Prostate gland (tissue), 2 donors: ENCODE measurements at regions not wholly inside any gene's neighbourhood (a gene's known extent, or its start where the extent isn't known, plus 50 kb on each side); places are given as distances from the start of the nearest gene placed in this dataset.
"Not testable (repeated sequence)": the region's sequence is repeated elsewhere in the genome, so short reads cannot be mapped to it uniquely, and the experiment has no call there.

Source experiments
- POLR2A ChIP-seq: fragments of 450-650 bp; IDR thresholded peaks from one replicate; pipeline ENCODE4 v1.6.1; 2016; ENCODE audit warnings: antibody characterized with exemption, mild to moderate bottlenecking
- POLR2AphosphoS5 ChIP-seq: sonication (generic); formaldehyde crosslinking; IDR thresholded peaks from one replicate; pipeline ENCODE4 v1.6.1; 2017; ENCODE audit warnings: antibody characterized with exemption
- TF ChIP-seq, protein P1 (sequence below), 4 experiments: fragments of 200-600 bp in 2 of 4; fragments of 450-650 bp in 2 of 4; sonication (generic) in 2 of 4; IDR thresholded peaks; 1 replicate in 3 of 4; 2 replicates in 1 of 4; pipeline ENCODE4 v1.5.1; 2016 to 2019; ENCODE audit warnings: antibody characterized with exemption in 4 of 4, mild to moderate bottlenecking in 2 of 4, moderate library complexity in 2 of 4

DNA sequence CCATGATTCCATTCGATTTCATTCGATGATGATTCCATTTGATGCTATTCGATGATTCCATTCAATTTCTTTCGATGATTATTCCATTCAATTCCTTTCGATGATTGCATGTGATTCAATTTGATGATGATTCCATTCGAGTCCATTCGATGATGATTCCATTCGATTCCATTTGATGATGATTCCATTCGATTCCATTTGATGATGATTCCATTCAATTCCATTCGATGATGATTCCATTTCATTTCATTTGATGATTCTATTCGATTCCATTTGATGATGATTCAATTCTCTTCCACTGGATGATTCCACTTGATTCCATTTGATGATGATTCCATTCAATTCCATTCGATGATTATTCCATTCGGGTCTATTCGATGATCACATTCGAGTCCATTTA is 1094.1 kb downstream of the RPIA start:
- TF ChIP-seq, protein P1, sequence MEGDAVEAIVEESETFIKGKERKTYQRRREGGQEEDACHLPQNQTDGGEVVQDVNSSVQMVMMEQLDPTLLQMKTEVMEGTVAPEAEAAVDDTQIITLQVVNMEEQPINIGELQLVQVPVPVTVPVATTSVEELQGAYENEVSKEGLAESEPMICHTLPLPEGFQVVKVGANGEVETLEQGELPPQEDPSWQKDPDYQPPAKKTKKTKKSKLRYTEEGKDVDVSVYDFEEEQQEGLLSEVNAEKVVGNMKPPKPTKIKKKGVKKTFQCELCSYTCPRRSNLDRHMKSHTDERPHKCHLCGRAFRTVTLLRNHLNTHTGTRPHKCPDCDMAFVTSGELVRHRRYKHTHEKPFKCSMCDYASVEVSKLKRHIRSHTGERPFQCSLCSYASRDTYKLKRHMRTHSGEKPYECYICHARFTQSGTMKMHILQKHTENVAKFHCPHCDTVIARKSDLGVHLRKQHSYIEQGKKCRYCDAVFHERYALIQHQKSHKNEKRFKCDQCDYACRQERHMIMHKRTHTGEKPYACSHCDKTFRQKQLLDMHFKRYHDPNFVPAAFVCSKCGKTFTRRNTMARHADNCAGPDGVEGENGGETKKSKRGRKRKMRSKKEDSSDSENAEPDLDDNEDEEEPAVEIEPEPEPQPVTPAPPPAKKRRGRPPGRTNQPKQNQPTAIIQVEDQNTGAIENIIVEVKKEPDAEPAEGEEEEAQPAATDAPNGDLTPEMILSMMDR (IDR thresholded peaks at IDR 0.05) = not testable (repeated sequence)
- TF ChIP-seq POLR2A, POLR2AphosphoS5: not testable (repeated sequence)
